HG03342 (cell line): ENCODE measurements at regions not wholly inside any gene's neighbourhood (a gene's known extent, or its start where the extent isn't known, plus 50 kb on each side); places are given as distances from the start of the nearest gene placed in this dataset.
"Not testable (repeated sequence)": the region's sequence is repeated elsewhere in the genome, so short reads cannot be mapped to it uniquely, and the experiment has no call there.

ENCODE experiments used
- ATAC-seq: cut with Tn5 transposase; IDR thresholded peaks from one replicate; pipeline ENCODE4 v1.9.1; 2021; ENCODE audit warnings: mild to moderate bottlenecking, moderate library complexity; ENCODE audit not compliant: unreplicated experiment

- no peak for ATAC-seq
Observed at GRCh38 chr16:59385959-59386358, 651.8 kb upstream of the GOT2 start.

- no peak for ATAC-seq
Observed at GRCh38 chr16:59385491-59385890, 651.4 kb upstream of the GOT2 start.

- no peak for ATAC-seq
Observed at GRCh38 chr16:59373632-59374031, 639.5 kb upstream of the GOT2 start.

GRCh38 chr16:59370717-59371116 is 636.6 kb upstream of the GOT2 start:
- ATAC-seq = no peak

- no peak for ATAC-seq
Observed at GRCh38 chr16:59369523-59369922, 635.4 kb upstream of the GOT2 start.

- ATAC-seq = no peak
Observed at GRCh38 chr16:59368586-59368985, 634.5 kb upstream of the GOT2 start.

- ATAC-seq = no peak
Observed at GRCh38 chr16:59356709-59357108, 622.6 kb upstream of the GOT2 start.

- ATAC-seq = no peak
Observed at GRCh38 chr16:59356144-59356543, 622.0 kb upstream of the GOT2 start.

- ATAC-seq = no peak
Observed at GRCh38 chr16:59355704-59356103, 621.6 kb upstream of the GOT2 start.

- ATAC-seq = no peak
Observed at GRCh38 chr16:59351305-59351903, 617.3 kb upstream of the GOT2 start.

GRCh38 chr16:59350670-59351069 is 616.6 kb upstream of the GOT2 start:
- no peak for ATAC-seq

GRCh38 chr16:59342669-59343068 is 608.6 kb upstream of the GOT2 start:
- no peak for ATAC-seq

GRCh38 chr16:59341368-59341767 is 607.3 kb upstream of the GOT2 start:
- no peak for ATAC-seq

GRCh38 chr16:59339871-59340270 is 605.8 kb upstream of the GOT2 start:
- no peak for ATAC-seq

GRCh38 chr16:59336136-59336695 is 602.1 kb upstream of the GOT2 start:
- ATAC-seq = no peak

GRCh38 chr16:59331708-59332107 is 597.6 kb upstream of the GOT2 start:
- ATAC-seq = not testable (repeated sequence)

GRCh38 chr16:59330019-59330670 is 596.0 kb upstream of the GOT2 start:
- no peak for ATAC-seq

- ATAC-seq = no peak
Observed at GRCh38 chr16:59328961-59329360, 594.8 kb upstream of the GOT2 start.

- no peak for ATAC-seq
Observed at GRCh38 chr16:59327894-59328293, 593.8 kb upstream of the GOT2 start.

- no peak for ATAC-seq
Observed at GRCh38 chr16:59326955-59327354, 592.8 kb upstream of the GOT2 start.

GRCh38 chr16:59324462-59324861 is 590.3 kb upstream of the GOT2 start:
- no peak for ATAC-seq

- ATAC-seq = no peak
Observed at GRCh38 chr16:59320657-59321056, 586.5 kb upstream of the GOT2 start.

GRCh38 chr16:59319871-59320270 is 585.8 kb upstream of the GOT2 start:
- ATAC-seq = no peak
